D721Med (cell line): ENCODE measurements at regions not wholly inside any gene's neighbourhood (a gene's known extent, or its start where the extent isn't known, plus 50 kb on each side); places are given as distances from the start of the nearest gene placed in this dataset.

ENCODE experiments used
- DNase-seq: peaks from one replicate; pipeline ENCODE4 v3.0.0; 2011; ENCODE audit warnings: low spot score; ENCODE audit not compliant: insufficient read length
- FAIRE-seq: peaks from 2 replicates; lab custom pipeline; 2011; peaks lifted over from hg19 to GRCh38; lab: Jason Lieb, UNC
- CTCF ChIP-seq: IDR thresholded peaks from 2 replicates; pipeline ENCODE4 v1.5.1; 2012; ENCODE audit warnings: mild to moderate bottlenecking, control low read depth; ENCODE audit not compliant: insufficient read depth; ENCODE audit errors: missing control alignments

GRCh38 chr3:68334367-68334986, 597.9 kb downstream of the TAFA4 start:
- no peak for TF ChIP-seq CTCF
- FAIRE-seq = no peak
- no peak for DNase-seq

GRCh38 chr3:68328049-68328448, 604.3 kb downstream of the TAFA4 start:
- TF ChIP-seq CTCF = no peak
- FAIRE-seq = no peak

DNA sequence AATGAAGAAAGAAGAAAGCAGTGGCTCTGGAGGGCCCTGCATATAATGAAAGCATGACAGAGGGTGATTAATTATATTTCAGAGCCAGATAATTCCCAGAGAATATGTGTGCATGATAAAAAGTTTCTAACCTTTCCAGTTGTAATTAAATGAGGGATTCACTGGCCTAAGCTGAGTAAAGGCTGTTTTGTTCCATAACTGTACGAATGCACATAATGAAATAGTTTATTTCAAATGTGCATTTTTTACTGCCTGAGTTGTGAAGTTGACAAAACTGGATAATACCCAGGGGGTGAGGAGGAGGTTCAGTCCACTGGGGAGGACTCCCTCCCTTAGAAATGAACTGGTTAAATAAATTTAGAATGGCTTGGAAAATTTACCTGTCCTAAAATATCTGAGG, 616.4 kb downstream of the TAFA4 start:
- DNase-seq = no peak
- TF ChIP-seq CTCF = no peak
- no peak for FAIRE-seq

More at GRCh38 chr3:68328049-68328448, 604.3 kb downstream of the TAFA4 start:
- no peak for DNase-seq

DNA sequence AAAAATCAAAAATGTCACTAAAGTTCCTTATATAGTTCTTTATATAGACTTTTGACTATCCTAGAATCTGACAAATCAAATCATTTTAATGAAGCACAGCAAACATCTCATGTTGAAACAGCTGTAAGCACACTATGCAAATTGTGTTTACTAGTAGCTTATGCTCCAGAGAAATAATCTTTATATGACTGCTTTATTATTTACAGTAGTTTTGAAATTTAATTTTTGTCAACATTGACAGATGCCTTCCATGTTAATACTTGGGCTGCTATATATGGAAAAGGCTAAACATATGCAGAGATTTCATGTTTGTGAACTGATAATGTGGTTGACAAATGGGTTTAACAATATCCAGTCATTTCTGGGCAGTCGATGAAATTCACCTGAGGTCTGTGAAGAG, 616.8 kb downstream of the TAFA4 start:
- DNase-seq (no peak), FAIRE-seq (no peak)
- TF ChIP-seq CTCF = no peak

DNA sequence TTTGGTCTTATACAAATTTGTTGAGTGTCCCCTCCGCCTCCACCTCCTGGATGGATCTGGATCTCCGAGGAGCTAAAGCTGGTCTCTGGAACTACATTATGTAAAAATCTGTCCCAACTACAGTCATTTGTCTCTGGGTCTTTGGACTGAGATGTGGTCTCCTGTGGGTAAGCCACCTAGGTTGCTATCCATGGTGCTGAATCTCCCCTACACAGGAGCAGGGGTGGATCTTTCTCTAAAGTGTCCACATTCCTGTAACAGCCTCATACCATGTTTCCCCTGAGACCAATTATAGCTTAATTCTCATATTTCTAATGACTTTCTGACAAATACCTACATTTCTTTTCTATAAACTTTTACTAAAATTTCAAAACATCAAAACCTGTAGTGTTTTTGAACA, 625.8 kb downstream of the TAFA4 start:
- no peak for TF ChIP-seq CTCF
- no peak for DNase-seq

DNA sequence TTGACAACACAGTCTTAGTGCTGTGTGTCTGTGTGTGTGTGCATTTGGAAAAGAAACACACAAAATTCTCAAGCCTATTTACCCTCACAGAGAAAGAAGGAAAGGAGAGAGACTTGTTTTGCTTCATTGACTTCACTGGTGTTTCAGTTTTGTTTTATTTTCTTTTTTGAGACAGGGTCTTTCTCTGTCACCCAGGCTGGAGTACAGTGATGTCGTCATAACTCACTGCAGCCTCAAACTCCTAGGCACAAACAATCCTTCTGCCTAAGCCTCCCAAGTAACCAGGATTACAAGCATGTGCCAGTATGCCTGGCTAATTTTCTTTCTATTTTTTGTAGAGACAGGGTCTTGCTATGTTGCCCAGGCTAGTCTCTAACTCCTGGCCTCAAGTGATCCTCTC, 636.9 kb downstream of the TAFA4 start:
- DNase-seq (no peak), FAIRE-seq (no peak)
- TF ChIP-seq CTCF = no peak

More for the DNA sequence above, 625.8 kb downstream of the TAFA4 start:
- FAIRE-seq = no peak

DNA sequence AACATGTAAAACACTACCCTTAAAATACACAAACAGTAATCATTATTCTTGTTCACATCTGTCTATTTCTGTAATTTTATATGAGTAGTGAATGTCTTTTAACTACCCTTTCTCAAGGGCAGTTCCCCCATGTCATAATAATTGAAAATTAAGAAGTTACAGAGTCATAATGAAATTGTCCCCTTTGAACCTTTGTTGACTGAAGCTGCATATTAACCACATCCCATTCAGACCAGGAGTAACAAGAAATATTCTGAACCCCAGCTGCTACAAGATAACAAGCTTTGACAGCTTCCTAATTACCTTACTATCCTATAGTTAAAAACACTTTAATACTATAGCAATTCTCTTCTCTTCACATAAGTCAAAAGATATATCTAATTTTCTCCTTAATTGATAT, 635.9 kb upstream of the SUCLG2 start:
- DNase-seq (no peak), FAIRE-seq (no peak)
- TF ChIP-seq CTCF = no peak
